ENCODE measurements at regions not wholly inside any gene's neighbourhood (a gene's known extent, or its start where the extent isn't known, plus 50 kb on each side); places are given as distances from the start of the nearest gene placed in this dataset.

DNA sequence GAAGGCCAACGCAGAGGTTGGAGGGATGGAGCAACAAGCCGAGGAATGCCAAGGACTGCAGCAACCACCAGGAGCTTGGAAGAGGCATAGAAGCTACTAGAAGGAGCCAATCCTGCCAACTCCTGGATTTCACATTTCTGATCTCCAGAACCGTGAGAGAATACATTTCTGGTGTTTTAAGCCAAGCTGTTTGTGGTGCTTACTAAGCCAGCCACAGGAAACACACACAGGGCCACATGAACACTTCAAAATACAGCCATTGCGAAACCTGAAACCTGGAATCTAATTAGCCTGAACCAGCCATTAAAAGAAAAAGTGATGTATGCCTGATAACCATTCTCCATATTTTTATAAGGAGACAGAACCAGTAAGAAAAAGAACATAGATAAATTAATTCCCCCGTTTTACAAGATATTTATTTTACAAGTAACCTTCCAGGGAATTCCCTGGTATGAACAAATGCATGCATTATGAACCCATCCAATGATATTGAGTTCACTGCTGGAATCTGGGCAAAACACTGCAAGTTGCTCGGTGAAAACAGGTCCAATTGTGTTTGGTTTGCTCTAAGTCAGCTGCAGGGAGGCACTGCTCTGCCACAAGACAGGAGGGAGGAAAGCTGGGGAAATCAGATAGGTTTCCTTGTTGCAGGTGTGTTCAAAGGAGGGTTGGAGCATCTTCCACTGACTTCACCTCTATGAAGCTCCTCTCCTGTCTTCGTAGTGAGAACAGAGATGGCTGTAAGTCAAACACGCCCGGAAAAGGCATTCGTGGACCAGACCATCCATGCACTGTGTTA, 70.2 kb downstream of the ETS2 start:
- no peak for TF ChIP-seq CTCF (IDR thresholded peaks at IDR 0.05)
- TF ChIP-seq POLR2A (IDR thresholded peaks at IDR 0.05), result no peak

All from body of pancreas (tissue), 4 donors.